DMS 273 (cell line): ENCODE measurements at regions not wholly inside any gene's neighbourhood (a gene's known extent, or its start where the extent isn't known, plus 50 kb on each side); places are given as distances from the start of the nearest gene placed in this dataset.

ENCODE experiments used
- DNase-seq: peaks from one replicate; lab custom pipeline; 2025; ENCODE audit not compliant: unreplicated experiment; lab: John Stamatoyannopoulos, UW

DNA sequence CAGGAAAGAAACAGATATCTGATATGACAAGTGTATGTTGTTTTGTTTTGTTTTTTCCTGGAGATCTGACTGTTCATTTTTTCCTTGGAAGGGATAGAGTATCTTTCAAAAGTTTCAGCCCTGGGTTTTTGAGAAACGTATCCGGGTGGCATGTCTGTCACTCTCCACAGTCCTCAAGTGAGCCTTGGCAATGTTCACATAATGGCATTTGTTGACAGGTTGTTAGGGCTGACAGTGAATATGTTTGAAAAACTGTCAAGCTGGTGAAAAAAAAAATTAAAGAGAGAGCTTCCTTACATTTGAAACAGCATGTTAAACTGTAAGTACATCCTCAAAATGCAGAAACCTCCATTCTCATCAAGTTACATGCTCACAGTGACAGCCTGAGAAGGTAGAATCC is 113.0 kb upstream of the DYNLRB2 start:
- DNase-seq = no peak

DNA sequence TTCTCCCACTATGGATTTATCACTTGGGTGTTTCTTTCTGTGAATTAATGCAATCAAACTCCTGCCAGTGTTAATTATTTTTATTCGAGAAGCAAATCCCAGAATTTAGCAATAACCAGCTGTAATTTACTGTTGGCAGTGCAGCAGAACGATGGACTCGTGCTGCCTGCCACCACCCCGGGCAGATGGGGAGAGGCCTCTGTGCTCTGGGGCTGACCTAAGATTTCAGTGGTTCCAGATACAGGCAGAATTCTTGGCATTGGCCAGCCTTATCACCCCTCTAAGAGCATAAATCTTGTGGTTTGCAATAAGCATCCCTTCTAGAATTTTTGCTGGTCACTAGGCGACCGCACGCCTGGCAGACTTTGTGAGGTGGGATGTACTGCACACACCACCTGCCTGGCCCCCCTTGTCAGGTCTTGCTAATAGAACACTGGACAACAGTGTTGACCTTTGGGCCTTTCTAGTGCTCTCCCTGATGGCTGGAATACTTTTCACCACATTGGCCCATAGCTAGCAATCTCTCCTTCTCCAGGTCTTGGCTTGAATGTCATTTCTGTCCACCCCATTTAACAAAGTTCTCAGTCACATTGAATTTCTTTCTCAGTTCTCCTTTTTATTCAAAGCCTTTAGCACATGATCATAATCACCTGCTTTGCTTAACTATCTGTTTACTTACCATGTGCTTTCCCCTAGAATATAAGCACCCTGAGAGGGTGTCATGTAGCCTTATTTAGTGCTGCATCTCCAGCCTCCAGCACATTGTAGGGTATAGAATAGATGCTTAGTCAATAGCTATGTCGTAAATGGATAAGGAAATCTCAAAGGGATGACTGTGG is 122.1 kb upstream of the DYNLRB2 start:
- no peak for DNase-seq

DNA sequence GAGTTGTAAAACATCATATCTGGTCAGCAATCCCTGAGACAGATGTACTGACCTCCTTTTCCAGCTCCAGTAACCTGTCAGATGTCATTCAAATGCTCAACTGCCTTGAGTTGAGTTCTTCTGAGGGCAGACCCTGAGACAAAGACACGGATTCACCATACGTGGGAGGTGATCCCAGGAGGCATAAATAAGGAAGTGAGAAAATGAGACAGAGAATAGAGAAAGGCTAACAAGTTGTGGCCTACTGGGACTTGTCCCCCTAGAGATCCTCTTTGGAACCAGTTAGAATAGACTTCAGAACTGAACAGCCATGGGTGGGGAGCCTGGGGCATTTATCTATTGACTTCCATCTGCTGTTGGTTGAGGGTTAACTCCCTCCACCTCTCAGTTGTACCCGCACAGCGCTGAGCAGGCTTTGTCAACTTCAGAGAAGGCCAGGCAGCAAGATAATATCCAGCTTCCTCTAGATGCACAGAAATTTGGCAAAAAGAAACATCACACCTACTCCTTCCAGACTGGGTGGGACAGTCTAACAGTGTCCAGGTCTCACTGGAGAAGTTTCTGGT is 123.0 kb upstream of the DYNLRB2 start:
- DNase-seq = no peak

DNA sequence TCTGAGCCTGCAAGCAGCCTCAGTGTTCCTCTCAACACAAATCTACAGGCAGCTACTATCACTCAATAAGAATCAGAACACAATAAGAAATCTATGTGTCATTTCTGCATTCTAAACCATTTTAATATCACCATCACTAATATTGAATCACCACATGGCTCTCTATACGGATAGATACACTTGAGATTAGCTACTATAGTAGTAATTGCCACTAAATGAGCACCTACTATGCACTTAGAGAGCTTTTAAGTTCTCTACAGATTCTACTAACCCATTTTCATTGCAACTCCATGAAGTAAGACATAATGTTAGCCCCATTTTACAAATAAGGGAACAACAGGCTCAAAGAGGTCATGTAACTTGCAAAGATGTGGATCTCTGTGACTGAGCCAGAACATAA is 132.8 kb upstream of the DYNLRB2 start:
- DNase-seq = no peak

DNA sequence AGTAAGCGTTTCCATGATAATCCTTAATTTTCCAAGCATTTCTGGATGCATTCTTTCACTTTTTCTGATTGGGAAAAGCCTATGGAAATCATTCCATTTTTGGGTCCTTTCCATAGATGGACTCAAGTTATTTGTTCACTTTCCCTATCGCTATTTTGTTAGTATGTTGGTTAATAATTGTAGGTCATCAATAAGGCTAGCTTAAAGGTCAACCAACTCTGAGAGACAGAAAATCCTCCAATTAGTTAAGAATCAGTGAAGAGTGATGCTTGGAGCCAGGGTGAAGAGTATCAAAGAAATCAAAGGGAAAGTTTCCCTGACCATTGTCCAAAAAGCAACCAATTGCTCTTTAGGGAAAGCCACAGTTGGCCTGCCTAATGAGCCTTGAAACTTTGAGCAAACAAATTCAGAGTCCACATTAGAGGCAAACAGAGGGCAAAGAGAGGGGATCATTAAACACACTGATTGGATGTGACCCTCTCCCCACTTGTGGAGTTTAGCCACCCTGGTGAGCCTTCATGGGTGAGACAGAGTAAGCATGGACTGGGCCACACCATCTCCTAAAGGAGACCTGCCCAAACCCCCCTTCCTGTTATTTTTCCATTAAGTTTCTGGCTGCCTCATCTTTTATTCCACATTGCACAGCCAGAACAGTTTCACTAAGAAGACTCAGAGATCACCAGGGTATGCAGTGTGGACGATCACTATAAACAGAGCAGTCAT is 133.4 kb upstream of the DYNLRB2 start:
- DNase-seq = no peak

DNA sequence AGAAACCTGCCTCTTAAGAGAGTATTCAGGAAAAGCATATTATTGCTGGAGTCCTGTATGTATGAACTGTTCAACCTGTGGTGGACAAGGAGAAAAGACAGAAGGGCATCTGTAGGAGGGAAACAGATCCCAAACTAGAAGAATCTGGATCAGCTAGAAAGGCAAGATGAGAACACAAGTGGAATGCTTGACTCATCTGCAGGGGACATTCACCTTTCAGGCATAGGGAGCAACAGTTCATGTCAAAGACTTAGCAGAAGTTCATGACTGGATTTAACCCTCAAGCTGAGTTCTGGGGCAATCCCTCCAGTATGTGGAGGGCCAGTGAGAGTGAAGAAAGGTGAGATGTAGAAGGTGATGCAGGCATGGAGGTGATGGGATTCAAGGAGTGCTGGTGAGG is 135.9 kb upstream of the DYNLRB2 start:
- no peak for DNase-seq

DNA sequence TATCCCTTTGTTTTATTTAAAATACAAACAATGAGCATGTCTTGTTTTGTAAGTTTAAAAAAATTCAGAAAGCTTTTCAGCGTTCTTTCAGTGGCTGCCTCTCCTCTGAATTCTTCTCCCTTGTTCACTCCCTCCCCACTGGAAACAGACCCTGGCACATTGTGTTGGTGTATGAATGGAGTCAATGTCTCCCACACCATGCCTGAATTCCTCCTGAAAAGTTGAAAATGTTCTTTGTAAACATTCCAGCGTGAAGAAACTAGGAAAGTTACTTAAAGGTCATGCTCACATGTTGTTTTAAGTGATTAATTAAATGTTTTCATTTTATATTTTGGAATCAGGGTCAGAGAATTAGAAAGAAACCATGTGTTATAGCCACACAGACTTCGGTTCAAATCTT is 136.9 kb upstream of the DYNLRB2 start:
- DNase-seq = no peak

DNA sequence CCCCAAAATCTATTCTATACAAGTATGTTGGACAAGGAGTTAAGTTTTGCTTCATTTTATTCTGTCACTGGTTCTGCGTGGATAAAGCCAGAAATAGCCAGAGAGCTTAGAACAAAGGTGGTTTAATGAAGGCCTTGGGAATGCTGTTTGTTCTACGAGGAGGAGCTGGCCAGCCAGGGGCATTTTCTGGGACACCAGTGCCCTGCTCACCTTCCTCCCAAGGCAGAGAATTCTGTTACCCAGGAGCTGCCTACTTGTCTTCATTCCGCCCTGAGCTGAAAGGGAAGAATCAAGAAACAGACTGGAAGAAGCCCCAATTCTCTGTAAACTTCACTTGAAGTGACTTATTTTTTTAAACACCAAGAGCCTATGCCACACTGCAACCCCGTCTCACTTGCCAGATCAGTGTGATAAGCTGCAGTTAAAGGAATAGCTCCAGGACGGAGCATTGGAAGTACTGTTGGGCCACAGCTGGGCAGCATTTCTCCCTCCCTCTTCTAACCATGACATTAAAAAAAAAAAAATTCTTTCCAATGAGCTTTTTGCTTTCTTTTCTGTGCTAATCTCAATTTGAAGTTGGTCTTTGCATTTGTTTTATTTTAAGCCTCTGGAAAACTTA is 149.8 kb upstream of the DYNLRB2 start:
- DNase-seq = no peak

DNA sequence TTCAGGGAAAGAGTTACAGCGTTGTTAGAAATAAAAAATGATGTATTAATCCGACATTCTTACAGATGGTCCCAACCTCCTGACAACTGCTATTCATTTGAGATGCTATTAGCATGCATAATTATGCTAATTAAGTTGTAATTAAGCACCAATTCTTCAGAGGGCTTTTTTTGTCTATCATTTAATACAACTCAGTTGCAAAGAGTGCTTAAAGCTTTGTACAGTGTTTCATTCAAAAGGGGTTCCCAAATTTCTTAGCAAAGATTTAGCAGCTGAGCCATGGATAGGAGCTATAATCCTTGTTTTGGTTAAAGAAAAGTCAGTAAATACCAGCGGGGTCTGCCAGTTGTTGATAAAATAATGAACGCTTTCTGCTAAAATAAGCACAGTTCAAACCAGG is 150.7 kb upstream of the DYNLRB2 start:
- DNase-seq = no peak

DNA sequence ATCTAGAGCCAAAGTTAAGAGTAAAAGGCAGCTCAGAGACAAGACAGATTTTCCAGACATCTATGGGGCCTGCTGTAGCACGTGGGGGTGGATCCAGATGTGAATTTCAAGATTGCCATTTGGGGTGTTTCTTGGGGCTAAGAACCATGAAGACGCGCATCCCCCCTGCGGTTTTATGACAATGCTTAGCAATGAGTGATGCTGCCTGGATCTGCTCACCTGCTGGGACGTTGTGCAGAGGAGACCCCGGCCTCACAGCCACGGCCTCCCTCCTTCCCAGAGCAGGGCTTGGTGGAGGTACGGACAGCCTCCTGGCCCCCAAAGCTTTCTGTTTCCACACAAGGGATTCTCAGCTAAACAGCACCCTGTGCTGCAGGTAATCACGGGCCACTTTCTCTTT is 151.5 kb upstream of the DYNLRB2 start:
- DNase-seq = no peak

DNA sequence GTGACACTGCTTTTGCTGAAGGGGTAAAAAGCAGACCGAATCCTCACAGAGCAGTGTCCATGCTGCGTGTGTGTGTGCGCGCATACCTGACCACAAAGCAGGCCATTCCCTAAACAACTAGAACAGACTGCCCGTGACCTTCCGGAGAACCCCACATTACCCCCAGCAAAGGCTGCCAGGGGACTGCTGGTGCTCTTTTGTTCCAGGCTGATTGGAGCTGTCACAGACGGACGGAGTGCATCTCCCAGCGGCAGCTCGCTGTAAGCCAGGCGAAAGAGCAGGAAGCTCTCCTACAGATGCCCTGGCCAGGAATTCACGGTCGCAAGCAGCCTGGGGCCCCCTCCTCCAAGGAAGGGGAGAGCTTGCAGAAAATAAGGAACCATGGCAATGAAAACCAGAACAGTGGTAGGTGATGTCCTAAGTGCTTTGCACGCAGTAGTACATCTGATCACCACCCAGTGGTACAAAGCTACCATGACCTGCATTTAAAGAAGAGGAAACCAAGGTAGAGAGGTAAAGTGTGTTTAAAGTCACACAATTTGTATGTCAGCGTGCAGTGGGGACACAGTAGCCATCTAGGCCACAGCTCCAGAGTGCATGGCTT is 153.4 kb upstream of the DYNLRB2 start:
- DNase-seq = no peak

DNA sequence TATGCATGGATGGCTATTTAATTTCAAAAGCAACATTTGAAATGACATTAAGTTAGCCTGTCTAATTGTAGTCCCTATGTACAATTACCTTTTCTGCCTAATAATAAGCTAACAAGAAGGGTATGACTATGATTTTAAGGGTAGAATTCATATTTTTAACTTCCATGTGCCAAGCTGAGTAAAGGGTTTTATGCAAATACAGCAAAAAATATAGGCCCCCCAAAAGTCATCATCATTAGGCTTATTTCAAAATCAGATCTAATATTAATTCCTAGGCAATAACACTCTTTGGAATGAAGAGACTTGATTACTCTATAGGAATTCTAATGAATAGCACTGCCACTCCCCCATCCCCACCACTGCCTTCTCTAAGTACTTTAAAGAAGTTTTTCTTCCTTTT is 155.9 kb upstream of the DYNLRB2 start:
- DNase-seq = no peak

DNA sequence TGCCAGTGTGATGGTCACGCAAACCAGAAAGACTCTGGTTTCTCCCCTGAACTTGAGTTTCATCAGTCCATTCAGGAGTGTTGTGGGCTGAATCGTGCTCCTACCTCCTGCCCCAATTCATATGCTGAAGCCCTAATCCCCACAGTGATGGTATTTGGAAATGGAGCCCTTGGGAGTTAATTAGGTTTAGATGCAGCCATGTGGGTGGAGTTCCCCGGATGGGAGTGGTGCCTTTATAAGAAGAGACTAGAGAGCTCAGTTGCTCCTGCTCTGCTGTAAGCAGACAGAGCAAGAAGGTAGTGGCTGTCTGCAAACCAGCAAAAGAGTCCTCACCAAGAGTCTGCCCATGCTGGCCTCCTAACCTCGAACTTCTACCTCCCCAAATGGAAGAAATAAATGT is 160.3 kb upstream of the DYNLRB2 start:
- DNase-seq = no peak

DNA sequence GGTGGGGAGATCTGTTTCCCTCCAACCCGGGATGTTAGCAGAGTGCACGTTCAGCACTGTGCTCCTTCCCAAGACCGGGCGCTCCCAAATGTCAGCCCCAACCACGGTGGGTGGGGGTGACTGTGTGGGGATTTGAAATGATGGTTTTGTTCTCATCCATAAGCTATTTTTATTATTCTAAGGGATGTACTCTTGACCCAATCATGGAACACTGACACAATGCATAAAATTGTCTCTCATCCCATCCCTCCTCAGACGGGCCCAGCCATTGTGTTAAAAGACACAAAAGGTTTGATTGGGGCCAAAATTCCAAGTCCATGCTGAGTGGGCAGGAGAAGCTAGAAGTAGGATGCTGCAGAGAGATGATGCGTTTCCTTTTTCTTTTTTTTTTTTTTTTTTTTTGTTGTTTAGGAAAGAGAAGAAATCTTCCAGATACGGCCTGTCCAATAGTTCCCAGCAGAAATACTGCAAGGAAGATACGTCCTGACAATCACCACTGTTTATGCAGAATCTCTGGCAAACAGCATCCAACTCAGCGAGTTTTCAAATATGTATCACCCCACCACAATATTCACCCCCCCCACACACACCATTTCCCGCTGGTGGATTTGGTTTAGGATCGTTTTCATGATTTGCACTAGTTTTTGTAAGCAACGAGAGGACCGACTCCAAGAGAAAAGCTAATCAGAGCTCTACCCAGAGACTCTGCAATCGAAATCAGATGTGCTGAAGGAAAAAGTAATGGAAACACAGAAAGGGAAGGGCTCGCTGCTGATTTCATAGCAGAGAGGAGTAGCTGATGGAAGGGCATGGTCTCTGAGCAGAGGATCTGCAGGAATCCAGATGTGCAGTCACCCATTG is 163.5 kb upstream of the DYNLRB2 start:
- no peak for DNase-seq

DNA sequence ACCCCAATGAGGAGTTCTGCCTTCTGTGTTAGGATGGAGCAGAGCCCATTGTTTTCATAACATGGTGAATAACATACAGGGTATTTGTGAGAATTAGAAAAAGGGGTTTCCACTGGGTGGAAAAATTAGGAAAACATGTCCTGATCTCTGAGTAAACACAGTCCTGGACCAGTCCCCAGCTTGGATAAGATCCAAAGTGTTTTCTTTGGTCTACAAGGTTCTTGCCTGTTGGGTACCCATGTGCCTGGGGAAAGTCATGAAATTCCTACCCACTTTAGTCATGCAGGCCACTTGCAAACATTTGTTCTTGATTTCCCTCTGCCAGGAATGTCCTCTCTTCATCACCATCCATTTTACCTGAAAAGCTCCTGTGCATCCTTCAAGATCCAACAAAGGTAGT is 164.8 kb upstream of the DYNLRB2 start:
- DNase-seq = no peak

DNA sequence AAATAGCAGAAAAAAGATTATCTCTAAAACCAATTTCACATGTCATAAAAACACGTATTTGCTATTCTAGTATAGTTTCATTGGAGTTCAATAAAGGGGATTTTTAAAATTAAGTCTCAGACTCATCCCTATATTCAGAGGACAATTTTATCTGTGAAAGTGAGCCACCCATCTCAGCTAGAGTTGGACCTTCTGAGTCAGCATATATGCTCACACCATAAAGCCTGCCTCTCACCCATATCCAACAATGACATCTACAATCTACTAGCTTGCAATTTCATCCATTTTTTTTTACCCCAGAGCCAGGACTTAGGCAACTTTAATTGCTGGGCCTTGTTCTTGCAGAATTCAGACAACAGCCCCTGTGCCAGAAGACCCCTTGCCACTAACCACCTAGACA is 165.3 kb upstream of the DYNLRB2 start:
- DNase-seq = no peak

DNA sequence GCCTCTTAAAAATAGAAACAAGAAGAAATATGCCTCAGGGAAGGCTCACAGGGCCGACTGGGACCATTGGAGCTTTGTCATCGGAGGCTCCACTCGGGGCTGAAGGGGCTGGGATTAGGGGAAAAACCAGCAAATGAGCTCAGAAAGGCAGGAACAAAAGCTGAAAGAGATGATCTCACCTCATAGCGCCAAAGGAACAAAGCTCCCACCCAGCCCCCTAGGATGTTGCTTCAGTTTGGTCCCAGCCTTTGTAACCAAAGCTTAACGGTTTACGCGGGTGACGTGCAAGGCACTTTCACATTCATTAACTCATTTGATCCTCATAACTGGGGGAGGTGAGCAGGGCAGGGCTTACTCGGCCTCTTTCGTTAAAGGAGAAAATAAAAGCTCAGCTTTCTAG is 168.5 kb upstream of the DYNLRB2 start:
- DNase-seq = no peak

DNA sequence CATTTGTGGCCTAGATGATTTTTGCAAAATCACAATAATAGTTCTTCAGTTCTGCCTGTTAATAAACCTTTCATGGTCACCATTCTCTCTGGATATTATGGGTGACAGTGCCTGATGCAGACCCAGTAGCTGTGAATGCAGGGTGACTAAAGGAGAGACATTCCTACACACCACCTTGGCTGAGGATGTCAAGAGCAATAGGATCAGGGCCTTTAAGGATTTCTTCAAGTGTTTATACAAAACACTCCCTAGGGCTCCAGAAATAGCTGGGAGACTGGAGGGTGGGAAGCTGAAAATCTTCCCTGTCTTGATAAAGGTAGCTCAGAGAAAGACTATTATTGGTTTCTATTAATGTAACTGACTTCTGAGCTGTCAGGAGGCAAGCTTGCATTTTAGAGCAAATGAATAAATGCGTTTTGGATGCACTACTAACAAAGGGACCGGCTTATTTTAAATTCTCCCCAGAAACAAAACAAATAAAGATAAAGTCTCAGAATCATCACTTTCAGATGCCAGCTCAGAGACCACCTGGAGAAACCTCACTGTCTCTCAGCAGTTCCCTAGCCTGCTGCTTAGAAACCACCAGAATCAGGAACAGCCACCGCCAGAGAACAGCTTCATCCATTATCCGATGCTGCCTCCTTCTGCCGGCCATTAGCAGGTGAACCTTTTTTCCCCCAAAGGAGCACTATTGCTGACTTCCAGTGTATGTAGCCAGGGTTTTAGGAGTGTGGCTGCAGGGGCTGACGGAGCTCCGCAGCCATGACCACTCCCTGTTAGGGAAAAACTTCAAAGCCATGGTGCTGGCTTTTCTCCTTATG is 171.4 kb upstream of the DYNLRB2 start:
- DNase-seq = peak; percentile 5

DNA sequence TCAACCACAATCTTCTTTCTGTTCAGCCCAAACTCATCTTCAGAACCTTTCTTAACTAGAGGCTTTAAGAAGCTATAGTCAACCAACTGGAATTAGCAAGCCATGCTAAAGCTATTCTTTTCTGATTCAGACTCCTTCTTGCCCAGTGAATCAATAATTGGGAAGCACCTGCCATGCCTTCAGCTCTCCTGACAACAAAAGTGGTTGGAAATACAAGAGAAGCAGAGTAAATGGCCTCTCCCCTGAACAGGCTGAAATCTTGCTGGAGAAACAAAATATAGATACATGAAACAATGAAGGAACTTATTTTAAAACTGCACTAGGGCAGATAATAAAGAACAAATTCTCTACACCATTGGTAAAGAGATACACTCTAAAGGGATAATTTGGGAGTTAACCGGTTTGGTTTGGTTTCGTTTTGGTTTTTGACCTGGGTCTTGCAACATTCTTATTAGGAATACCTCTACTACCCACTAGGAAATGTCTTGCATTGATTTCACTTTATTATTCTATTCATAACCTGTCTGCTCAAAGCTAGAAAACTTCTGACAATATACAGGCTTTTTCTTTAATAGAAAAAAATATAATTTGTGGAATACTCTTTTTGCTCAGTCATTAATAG is 173.6 kb upstream of the DYNLRB2 start:
- no peak for DNase-seq
